B cell (primary cell): ENCODE measurements at regions not wholly inside any gene's neighbourhood (a gene's known extent, or its start where the extent isn't known, plus 50 kb on each side); places are given as distances from the start of the nearest gene placed in this dataset.

ENCODE experiments used
- ATAC-seq: fragments of 200-7000 bp; cut with Tn5 transposase; one replicate; pipeline ENCODE4 v1.10.0; 2021; ENCODE audit warnings: low read depth, mild to moderate bottlenecking, moderate number of reproducible peaks, moderate library complexity
- CTCF ChIA-PET: fragments of 350-600 bp; sonication (Branson Sonifier 250); formaldehyde crosslinking; loops from one replicate; lab custom pipeline; 2021; ENCODE audit warnings: antibody characterized with exemption, inconsistent platforms; lab: Charles Lee
- POLR2A ChIA-PET: fragments of 350-600 bp; sonication (Branson Sonifier 250); formaldehyde crosslinking; loops from one replicate; lab custom pipeline; 2021; ENCODE audit warnings: antibody characterized with exemption; lab: Charles Lee
- DNase-seq: peaks from one replicate; pipeline ENCODE4 v3.0.0; 2013
- H2AFZ ChIP-seq: 2 replicates; pipeline ENCODE4 v1.6.1; 2012; ENCODE audit warnings: mild to moderate bottlenecking, low read depth, low read length; ENCODE audit not compliant: insufficient read depth, poor library complexity, severe bottlenecking
- H3K27ac ChIP-seq, 2 donors: 1 replicate in 1 of 2; 2 replicates in 1 of 2; pipeline ENCODE4 v1.5.1; 2012 to 2013; ENCODE audit warnings: low read length in 2 of 2, mild to moderate bottlenecking in 2 of 2, moderate library complexity in 1 of 2
- H3K27me3 ChIP-seq, 4 experiments: fragments of 200-600 bp in 1 of 4; sonication (generic) in 1 of 4; replicated peaks in 1 of 4; 1 replicate in 2 of 4; 2 replicates in 2 of 4; pipeline versions ENCODE4 v1.6.1 to v1.7.0; 2013 to 2016; ENCODE audit warnings: low read length in 3 of 4, mild to moderate bottlenecking in 2 of 4, mixed read lengths in 1 of 4, moderate library complexity in 1 of 4; ENCODE audit not compliant: insufficient read depth in 4 of 4, control insufficient read depth in 3 of 4; ENCODE audit errors: control extremely low read depth in 1 of 4
- H3K36me3 ChIP-seq, 2 experiments: replicated peaks in 1 of 2; 1 replicate in 1 of 2; 2 replicates in 1 of 2; pipeline versions ENCODE4 v1.6.1 to v1.7.1; 2013; ENCODE audit warnings: low read length in 1 of 2; ENCODE audit not compliant: insufficient read depth in 2 of 2, control insufficient read depth in 1 of 2; ENCODE audit errors: control extremely low read depth in 1 of 2, extremely low read depth in 1 of 2
- H3K4me1 ChIP-seq, 2 donors: fragments of 200-600 bp in 1 of 2; sonication (generic) in 1 of 2; 1 replicate in 1 of 2; 2 replicates in 1 of 2; pipeline versions ENCODE4 v1.5.1 to v1.6.1; 2013 to 2017; ENCODE audit warnings: low read length in 2 of 2; ENCODE audit not compliant: control insufficient read depth in 2 of 2, insufficient read depth in 2 of 2
- H3K4me2 ChIP-seq: replicated peaks from 2 replicates; pipeline ENCODE3; 2012; ENCODE audit warnings: mild to moderate bottlenecking, low read depth, low read length; ENCODE audit not compliant: poor library complexity, severe bottlenecking
- H3K4me3 ChIP-seq, 5 experiments: fragments of 200-600 bp in 1 of 5; sonication (generic) in 1 of 5; 1 replicate in 3 of 5; 2 replicates in 2 of 5; pipeline versions ENCODE4 v1.5.1 to v1.7.0; 2011 to 2016; ENCODE audit warnings: low read length in 4 of 5, mild to moderate bottlenecking in 4 of 5, low read depth in 2 of 5, control low read depth in 1 of 5, moderate library complexity in 1 of 5; ENCODE audit not compliant: insufficient read depth in 1 of 5; ENCODE audit errors: control extremely low read depth in 1 of 5, extremely low read depth in 1 of 5
- H3K79me2 ChIP-seq: fragments of 200-600 bp; sonication (generic); one replicate; pipeline ENCODE4 v1.6.0; 2016; ENCODE audit warnings: low read length; ENCODE audit not compliant: control insufficient read depth, insufficient read depth
- H3K9ac ChIP-seq: fragments of 200-600 bp; sonication (generic); 2 replicates; pipeline ENCODE4 v1.6.1; 2017; ENCODE audit warnings: mild to moderate bottlenecking, low read length, moderate library complexity
- H3K9me3 ChIP-seq, 3 donors: one replicate each; pipeline versions ENCODE4 v1.6.1 to v1.7.1; 2013; ENCODE audit warnings: low read length in 2 of 3; ENCODE audit not compliant: control insufficient read depth in 2 of 3, insufficient read depth in 1 of 3; ENCODE audit errors: control extremely low read depth in 1 of 3
- H4K20me1 ChIP-seq: 2 replicates; pipeline ENCODE4 v1.6.0; 2012; ENCODE audit warnings: mild to moderate bottlenecking, low read length; ENCODE audit not compliant: insufficient read depth, control insufficient read depth, poor library complexity, severe bottlenecking
- H3K27ac Mint-ChIP-seq: one replicate; pipeline ENCODE4 v1.8.0; 2021; ENCODE audit warnings: mixed read lengths
- H3K27me3 Mint-ChIP-seq: one replicate; pipeline ENCODE4 v1.8.0; 2021; ENCODE audit warnings: mixed read lengths
- H3K4me1 Mint-ChIP-seq: one replicate; pipeline ENCODE4 v1.8.0; 2021; ENCODE audit warnings: mixed read lengths
- H3K4me3 Mint-ChIP-seq: one replicate; pipeline ENCODE4 v1.8.0; 2021; ENCODE audit warnings: mixed read lengths
- H3K9me3 Mint-ChIP-seq: one replicate; pipeline ENCODE4 v1.8.0; 2022; ENCODE audit warnings: mixed read lengths; ENCODE audit not compliant: insufficient read depth
- CTCF ChIP-seq: fragments of 200-600 bp; IDR thresholded peaks from one replicate; pipeline ENCODE4 v1.8.0; 2022; ENCODE audit warnings: antibody characterized with exemption, mild to moderate bottlenecking
- EZH2 ChIP-seq: IDR thresholded peaks from 2 replicates; pipeline ENCODE4 v1.6.1; 2012; ENCODE audit warnings: borderline replicate concordance, low read depth, mild to moderate bottlenecking, moderate library complexity, low read length; ENCODE audit not compliant: insufficient read depth, poor library complexity, severe bottlenecking
- WGBS: methylation state at CpG from one replicate; pipeline ENCODE4 v1.1.5; 2013; ENCODE audit warnings: missing lambda C conversion rate; ENCODE audit not compliant: insufficient coverage; 5-methylcytosine and 5-hydroxymethylcytosine counted together
- intact Hi-C: fragments of 100-400 bp; cut with micrococcal nuclease; formaldehyde crosslinking; loops from one replicate; pipeline ENCODE4 v1.10.0; 2022

GRCh38 chr13:108037348-108037747 lies 178.0 kb downstream of the LIG4 start:
- WGBS = no CpG with 5 or more reads among the region's 1 CpG
- Histone ChIP-seq H2AFZ (no peak overlapping the region), H3K27ac (no peak overlapping the region), H3K79me2 (no peaks in the 10 kb centered on the region), H3K4me1 (no peaks in the 10 kb centered on the region), H3K4me3 (no peak overlapping the region), H3K9me3 (no peaks in the 10 kb centered on the region), H3K9ac (no peak overlapping the region), H4K20me1 (no peaks in the 10 kb centered on the region), H3K27me3 (no peaks in the 10 kb centered on the region), H3K4me2 (no peak overlapping the region), H3K36me3 (no peaks in the 10 kb centered on the region)
- no peak for TF ChIP-seq CTCF
- TF ChIP-seq EZH2 = no peak
- no peaks in the 10 kb centered on the region for H3K27me3 Mint-ChIP-seq
- ChIA-PET POLR2A (no interaction called here), CTCF (no interaction called here)
- no peak overlapping the region for H3K27ac Mint-ChIP-seq
- H3K4me1 Mint-ChIP-seq = no peaks in the 10 kb centered on the region
- no peak overlapping the region for H3K4me3 Mint-ChIP-seq
- DNase-seq = no peak
- no peak for ATAC-seq
- no peaks in the 10 kb centered on the region for H3K9me3 Mint-ChIP-seq
- intact Hi-C loops = no loop called here

GRCh38 chr13:108036411-108036932 lies 178.9 kb downstream of the LIG4 start:
- Mint-ChIP-seq H3K4me1 (no peaks in the 10 kb centered on the region), H3K27me3 (no peaks in the 10 kb centered on the region), H3K4me3 (no peak overlapping the region), H3K9me3 (no peaks in the 10 kb centered on the region), H3K27ac (no peak overlapping the region)
- ATAC-seq (no peak), DNase-seq (no peak)
- no peaks in the 10 kb centered on the region for H3K36me3 ChIP-seq
- H3K27ac ChIP-seq = no peak overlapping the region
- no peaks in the 10 kb centered on the region for H4K20me1 ChIP-seq
- POLR2A ChIA-PET = no interaction called here
- TF ChIP-seq CTCF = no peak
- TF ChIP-seq EZH2 = no peak
- no peak overlapping the region for H3K4me2 ChIP-seq
- intact Hi-C loops = no loop called here
- WGBS = 50% methylated on average over 1 of the region's 4 CpGs
- no peaks in the 10 kb centered on the region for H3K9me3 ChIP-seq
- H2AFZ ChIP-seq = no peak overlapping the region
- no peak overlapping the region for H3K4me3 ChIP-seq
- H3K4me1 ChIP-seq = no peaks in the 10 kb centered on the region
- H3K79me2 ChIP-seq = no peaks in the 10 kb centered on the region
- no peak overlapping the region for H3K9ac ChIP-seq
- no peaks in the 10 kb centered on the region for H3K27me3 ChIP-seq
- CTCF ChIA-PET = no interaction called here
